SU-DHL-6 (cell line): ENCODE measurements at regions not wholly inside any gene's neighbourhood (a gene's known extent, or its start where the extent isn't known, plus 50 kb on each side); places are given as distances from the start of the nearest gene placed in this dataset.

Experiments
- H2AFZ ChIP-seq: fragments of 200-600 bp; sonication (generic); 2 replicates; pipeline ENCODE4 v1.6.1; 2014; ENCODE audit warnings: low read depth, mild to moderate bottlenecking, moderate library complexity, mixed read lengths, antibody characterized with exemption, low read length; ENCODE audit not compliant: severe bottlenecking
- H3F3A ChIP-seq: fragments of 200-600 bp; shearing (Covaris generic); 2 replicates; pipeline ENCODE4 v1.6.0; 2016; ENCODE audit warnings: antibody characterized with exemption, mild to moderate bottlenecking; ENCODE audit not compliant: insufficient read depth
- H3K27ac ChIP-seq: fragments of 200-600 bp; sonication (generic); 2 replicates; pipeline ENCODE4 v1.5.1; 2016; ENCODE audit warnings: low read depth, mild to moderate bottlenecking, low read length, moderate library complexity, mixed read lengths
- H3K27me3 ChIP-seq: fragments of 200-600 bp; sonication (generic), shearing (Covaris generic); 2 replicates; pipeline ENCODE4 v1.6.0; 2014; ENCODE audit warnings: mild to moderate bottlenecking, low read length
- H3K36me3 ChIP-seq: fragments of 200-600 bp; sonication (generic); 2 replicates; pipeline ENCODE4 v1.6.1; 2014; ENCODE audit warnings: mild to moderate bottlenecking, low read length, mixed read lengths
- H3K4me2 ChIP-seq: fragments of 300-600, 200-600 bp; shearing (Covaris generic), sonication (generic); 2 replicates; pipeline ENCODE4 v1.6.0; 2014; ENCODE audit warnings: low read length, low read depth, mild to moderate bottlenecking; ENCODE audit not compliant: poor library complexity, severe bottlenecking
- H3K4me3 ChIP-seq: fragments of 200-600 bp; sonication (generic); 2 replicates; pipeline ENCODE4 v1.5.1; 2014; ENCODE audit warnings: antibody characterized with exemption, low read length, mild to moderate bottlenecking, mixed read lengths; ENCODE audit not compliant: insufficient read depth, poor library complexity, severe bottlenecking
- H3K79me2 ChIP-seq: fragments of 200-600 bp; sonication (generic); 2 replicates; pipeline ENCODE4 v1.6.1; 2014; ENCODE audit warnings: mild to moderate bottlenecking, low read length, moderate library complexity; ENCODE audit not compliant: insufficient read depth
- H3K9ac ChIP-seq: fragments of 200-600 bp; sonication (generic); 2 replicates; pipeline ENCODE4 v1.7.0; 2014; ENCODE audit warnings: mild to moderate bottlenecking, low read length
- H3K9me2 ChIP-seq: fragments of 200-600 bp; sonication (generic); replicated peaks from 2 replicates; pipeline ENCODE4 v1.6.1; 2014; ENCODE audit warnings: low read length; ENCODE audit not compliant: insufficient read depth
- H3K9me3 ChIP-seq: fragments of 200-600 bp; sonication (generic); 2 replicates; pipeline ENCODE4 v1.6.1; 2014; ENCODE audit warnings: low read length, mixed read lengths; ENCODE audit not compliant: insufficient read depth
- H4K20me1 ChIP-seq: fragments of 200-600 bp; sonication (generic); 2 replicates; pipeline ENCODE4 v1.6.1; 2014; ENCODE audit warnings: low read depth, mild to moderate bottlenecking, antibody characterized with exemption, low read length, moderate library complexity, mixed read lengths
- EZH2phosphoT487 ChIP-seq: fragments of 200-600 bp; sonication (generic), shearing (Covaris generic); conservative IDR thresholded peaks from 2 replicates; pipeline ENCODE4 v1.6.1; 2018; ENCODE audit warnings: mild to moderate bottlenecking, antibody characterized with exemption, low read length, moderate library complexity, mixed read lengths
- TF ChIP-seq, protein P1 (sequence below): fragments of 200-600 bp; sonication (generic); IDR thresholded peaks from one replicate; pipeline ENCODE4 v1.5.1; 2017; ENCODE audit warnings: antibody characterized with exemption, mild to moderate bottlenecking, low read length, moderate library complexity; ENCODE audit not compliant: insufficient read depth, poor library complexity, severe bottlenecking

DNA sequence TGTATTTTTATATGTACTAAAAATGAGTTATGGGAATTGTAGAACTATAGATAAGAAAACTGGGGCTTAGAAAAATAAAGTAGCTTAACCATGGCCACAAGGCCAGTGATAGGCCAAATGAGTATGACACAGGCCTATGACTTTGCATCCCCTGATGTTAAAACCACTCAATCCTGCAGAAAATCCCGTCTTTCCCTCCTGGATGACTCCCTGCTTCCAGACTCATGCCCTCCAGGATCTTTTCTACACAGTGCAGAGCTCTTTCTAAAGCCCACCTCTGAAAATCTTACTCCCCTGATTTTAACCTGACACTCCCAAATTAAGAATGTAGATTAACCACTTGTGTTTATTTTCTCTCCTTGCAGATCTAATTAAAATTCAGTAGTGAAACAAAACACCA lies 489.2 kb upstream of the LRRN3 start:
- Histone ChIP-seq H3K4me2 (no peak overlapping the region), H3K36me3 (no peaks in the 10 kb centered on the region), H3K79me2 (no peaks in the 10 kb centered on the region), H3K9me2 (no peaks in the 10 kb centered on the region), H3K4me3 (no peak overlapping the region), H3K9ac (no peak overlapping the region), H3K9me3 (no peaks in the 10 kb centered on the region), H3F3A (no peaks in the 10 kb centered on the region), H2AFZ (no peak overlapping the region), H3K27ac (no peak overlapping the region), H3K27me3 (no peaks in the 10 kb centered on the region), H4K20me1 (no peaks in the 10 kb centered on the region)
- TF ChIP-seq, protein P1, sequence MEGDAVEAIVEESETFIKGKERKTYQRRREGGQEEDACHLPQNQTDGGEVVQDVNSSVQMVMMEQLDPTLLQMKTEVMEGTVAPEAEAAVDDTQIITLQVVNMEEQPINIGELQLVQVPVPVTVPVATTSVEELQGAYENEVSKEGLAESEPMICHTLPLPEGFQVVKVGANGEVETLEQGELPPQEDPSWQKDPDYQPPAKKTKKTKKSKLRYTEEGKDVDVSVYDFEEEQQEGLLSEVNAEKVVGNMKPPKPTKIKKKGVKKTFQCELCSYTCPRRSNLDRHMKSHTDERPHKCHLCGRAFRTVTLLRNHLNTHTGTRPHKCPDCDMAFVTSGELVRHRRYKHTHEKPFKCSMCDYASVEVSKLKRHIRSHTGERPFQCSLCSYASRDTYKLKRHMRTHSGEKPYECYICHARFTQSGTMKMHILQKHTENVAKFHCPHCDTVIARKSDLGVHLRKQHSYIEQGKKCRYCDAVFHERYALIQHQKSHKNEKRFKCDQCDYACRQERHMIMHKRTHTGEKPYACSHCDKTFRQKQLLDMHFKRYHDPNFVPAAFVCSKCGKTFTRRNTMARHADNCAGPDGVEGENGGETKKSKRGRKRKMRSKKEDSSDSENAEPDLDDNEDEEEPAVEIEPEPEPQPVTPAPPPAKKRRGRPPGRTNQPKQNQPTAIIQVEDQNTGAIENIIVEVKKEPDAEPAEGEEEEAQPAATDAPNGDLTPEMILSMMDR = no peak
- no peak for TF ChIP-seq EZH2phosphoT487

DNA sequence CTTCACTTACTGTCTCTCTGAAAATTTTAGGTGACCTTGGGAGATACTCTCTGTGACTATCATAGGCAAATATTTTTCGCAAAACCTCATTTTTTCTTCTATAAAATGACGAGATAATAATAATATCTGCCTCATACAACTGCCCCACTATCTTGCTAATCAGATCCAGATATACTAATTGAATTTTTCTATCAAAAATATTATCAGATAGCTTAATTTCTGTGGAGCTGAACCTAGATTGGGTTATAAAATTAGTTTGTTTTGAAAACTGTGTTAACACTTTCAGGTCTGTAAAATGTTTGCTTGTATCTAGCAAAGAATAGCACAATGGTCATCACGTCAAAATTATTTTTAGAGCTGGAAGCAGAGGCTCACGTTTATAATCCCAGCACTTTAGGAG lies 486.7 kb upstream of the LRRN3 start:
- Histone ChIP-seq H3K79me2 (no peaks in the 10 kb centered on the region), H3K27me3 (no peaks in the 10 kb centered on the region), H3K27ac (no peak overlapping the region), H3K9me2 (no peaks in the 10 kb centered on the region), H3F3A (no peaks in the 10 kb centered on the region), H2AFZ (no peak overlapping the region), H3K36me3 (no peaks in the 10 kb centered on the region), H3K4me3 (no peak overlapping the region), H3K9me3 (no peaks in the 10 kb centered on the region), H4K20me1 (no peaks in the 10 kb centered on the region), H3K4me2 (no peak overlapping the region), H3K9ac (no peak overlapping the region)
- TF ChIP-seq EZH2phosphoT487 = no peak

DNA sequence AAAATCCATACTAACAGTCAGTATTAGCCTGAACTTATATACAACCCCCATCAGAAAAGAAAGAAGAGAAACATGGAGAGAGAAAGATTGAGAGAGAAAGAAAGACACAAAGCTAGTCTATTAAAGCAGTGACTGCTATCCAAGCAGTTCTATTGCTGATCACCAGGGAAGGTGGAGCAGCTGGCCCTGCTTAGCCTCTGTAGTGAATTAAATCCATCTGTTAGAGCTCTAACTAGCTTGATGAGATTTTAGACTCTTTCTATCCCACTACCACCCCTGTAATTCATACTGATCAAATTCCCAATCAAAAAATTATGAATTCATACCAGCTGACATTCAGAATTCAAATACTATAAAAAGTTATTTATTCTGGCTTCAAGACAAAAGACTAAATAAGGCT lies 486.0 kb upstream of the LRRN3 start:
- no peak overlapping the region for H3K9ac ChIP-seq
- H3K79me2 ChIP-seq = no peaks in the 10 kb centered on the region
- H4K20me1 ChIP-seq = no peaks in the 10 kb centered on the region
- H3F3A ChIP-seq = no peaks in the 10 kb centered on the region
- no peak overlapping the region for H3K4me2 ChIP-seq
- no peak overlapping the region for H3K4me3 ChIP-seq
- no peaks in the 10 kb centered on the region for H3K36me3 ChIP-seq
- H3K9me2 ChIP-seq = no peaks in the 10 kb centered on the region
- H3K9me3 ChIP-seq = no peaks in the 10 kb centered on the region
- H3K27ac ChIP-seq = no peak overlapping the region
- no peak overlapping the region for H2AFZ ChIP-seq
- no peaks in the 10 kb centered on the region for H3K27me3 ChIP-seq
- TF ChIP-seq, protein P1 = no peak
- no peak for TF ChIP-seq EZH2phosphoT487

DNA sequence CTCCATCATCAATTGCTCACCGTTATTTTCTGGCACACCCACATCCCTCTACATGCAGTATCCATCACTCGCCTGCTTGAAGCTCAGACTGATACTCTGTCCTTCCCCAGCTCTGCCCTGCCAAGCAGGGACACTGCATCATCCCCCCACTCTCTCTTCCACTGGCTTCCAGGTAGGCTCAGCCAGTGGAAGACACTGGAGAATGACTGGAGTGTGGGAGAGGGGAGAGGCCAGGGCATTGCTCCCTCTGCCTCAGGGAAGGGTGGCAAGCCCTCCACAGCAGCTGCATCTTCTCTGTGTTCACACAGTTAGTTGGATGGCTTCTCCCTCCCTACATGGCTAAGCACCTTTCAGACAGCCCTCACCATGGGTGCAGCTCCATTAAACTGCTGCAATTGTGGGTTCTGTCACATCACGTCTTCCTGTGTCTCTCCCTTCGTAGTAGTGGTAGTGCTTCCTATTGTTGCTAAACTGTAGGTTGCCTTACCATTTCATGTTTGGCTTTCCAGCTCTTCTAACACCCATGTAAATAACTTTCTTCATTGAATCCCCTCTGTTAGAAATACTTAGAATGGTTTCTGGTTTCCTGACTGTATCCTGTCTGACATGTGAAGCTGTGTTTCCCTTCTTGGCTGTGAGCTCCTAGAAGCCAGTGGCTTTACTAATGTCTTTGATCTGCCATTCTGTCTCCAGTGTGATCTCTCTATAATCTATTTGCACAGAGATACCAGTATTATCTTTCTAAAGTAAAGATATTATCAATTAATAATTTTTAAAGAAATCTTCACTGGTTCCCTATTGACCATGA lies 483.7 kb upstream of the LRRN3 start:
- no peak overlapping the region for H3K4me2 ChIP-seq
- no peak for TF ChIP-seq EZH2phosphoT487

More for the DNA sequence above, 483.7 kb upstream of the LRRN3 start:
- no peaks in the 10 kb centered on the region for H4K20me1 ChIP-seq
- H2AFZ ChIP-seq = no peak overlapping the region
- H3K9ac ChIP-seq = no peak overlapping the region
- H3K9me3 ChIP-seq = no peaks in the 10 kb centered on the region
- no peaks in the 10 kb centered on the region for H3K79me2 ChIP-seq
- H3K27me3 ChIP-seq = no peaks in the 10 kb centered on the region
- no peak overlapping the region for H3K4me3 ChIP-seq
- no peak overlapping the region for H3K27ac ChIP-seq
- no peaks in the 10 kb centered on the region for H3K36me3 ChIP-seq
- H3K9me2 ChIP-seq = no peaks in the 10 kb centered on the region
- no peaks in the 10 kb centered on the region for H3F3A ChIP-seq
